H1 (cell line): ENCODE measurements at regions not wholly inside any gene's neighbourhood (a gene's known extent, or its start where the extent isn't known, plus 50 kb on each side); places are given as distances from the start of the nearest gene placed in this dataset.

Source experiments
- JUND ChIP-seq: IDR thresholded peaks from 2 replicates; pipeline ENCODE4 v1.6.1; 2011; ENCODE audit warnings: mild to moderate bottlenecking, improper control_type of control experiment, low read length
- TF ChIP-seq, protein P1 (sequence below): fragments of 300-600 bp; sonication (generic); IDR thresholded peaks from 2 replicates; pipeline ENCODE4 v1.7.1; 2012; ENCODE audit warnings: low read length, moderate library complexity, mild to moderate bottlenecking, inconsistent platforms; ENCODE audit not compliant: insufficient replicate concordance

GRCh38 chr10:130617985-130618384 is 481.8 kb downstream of the GLRX3 start (continued):
- TF ChIP-seq, protein P1, sequence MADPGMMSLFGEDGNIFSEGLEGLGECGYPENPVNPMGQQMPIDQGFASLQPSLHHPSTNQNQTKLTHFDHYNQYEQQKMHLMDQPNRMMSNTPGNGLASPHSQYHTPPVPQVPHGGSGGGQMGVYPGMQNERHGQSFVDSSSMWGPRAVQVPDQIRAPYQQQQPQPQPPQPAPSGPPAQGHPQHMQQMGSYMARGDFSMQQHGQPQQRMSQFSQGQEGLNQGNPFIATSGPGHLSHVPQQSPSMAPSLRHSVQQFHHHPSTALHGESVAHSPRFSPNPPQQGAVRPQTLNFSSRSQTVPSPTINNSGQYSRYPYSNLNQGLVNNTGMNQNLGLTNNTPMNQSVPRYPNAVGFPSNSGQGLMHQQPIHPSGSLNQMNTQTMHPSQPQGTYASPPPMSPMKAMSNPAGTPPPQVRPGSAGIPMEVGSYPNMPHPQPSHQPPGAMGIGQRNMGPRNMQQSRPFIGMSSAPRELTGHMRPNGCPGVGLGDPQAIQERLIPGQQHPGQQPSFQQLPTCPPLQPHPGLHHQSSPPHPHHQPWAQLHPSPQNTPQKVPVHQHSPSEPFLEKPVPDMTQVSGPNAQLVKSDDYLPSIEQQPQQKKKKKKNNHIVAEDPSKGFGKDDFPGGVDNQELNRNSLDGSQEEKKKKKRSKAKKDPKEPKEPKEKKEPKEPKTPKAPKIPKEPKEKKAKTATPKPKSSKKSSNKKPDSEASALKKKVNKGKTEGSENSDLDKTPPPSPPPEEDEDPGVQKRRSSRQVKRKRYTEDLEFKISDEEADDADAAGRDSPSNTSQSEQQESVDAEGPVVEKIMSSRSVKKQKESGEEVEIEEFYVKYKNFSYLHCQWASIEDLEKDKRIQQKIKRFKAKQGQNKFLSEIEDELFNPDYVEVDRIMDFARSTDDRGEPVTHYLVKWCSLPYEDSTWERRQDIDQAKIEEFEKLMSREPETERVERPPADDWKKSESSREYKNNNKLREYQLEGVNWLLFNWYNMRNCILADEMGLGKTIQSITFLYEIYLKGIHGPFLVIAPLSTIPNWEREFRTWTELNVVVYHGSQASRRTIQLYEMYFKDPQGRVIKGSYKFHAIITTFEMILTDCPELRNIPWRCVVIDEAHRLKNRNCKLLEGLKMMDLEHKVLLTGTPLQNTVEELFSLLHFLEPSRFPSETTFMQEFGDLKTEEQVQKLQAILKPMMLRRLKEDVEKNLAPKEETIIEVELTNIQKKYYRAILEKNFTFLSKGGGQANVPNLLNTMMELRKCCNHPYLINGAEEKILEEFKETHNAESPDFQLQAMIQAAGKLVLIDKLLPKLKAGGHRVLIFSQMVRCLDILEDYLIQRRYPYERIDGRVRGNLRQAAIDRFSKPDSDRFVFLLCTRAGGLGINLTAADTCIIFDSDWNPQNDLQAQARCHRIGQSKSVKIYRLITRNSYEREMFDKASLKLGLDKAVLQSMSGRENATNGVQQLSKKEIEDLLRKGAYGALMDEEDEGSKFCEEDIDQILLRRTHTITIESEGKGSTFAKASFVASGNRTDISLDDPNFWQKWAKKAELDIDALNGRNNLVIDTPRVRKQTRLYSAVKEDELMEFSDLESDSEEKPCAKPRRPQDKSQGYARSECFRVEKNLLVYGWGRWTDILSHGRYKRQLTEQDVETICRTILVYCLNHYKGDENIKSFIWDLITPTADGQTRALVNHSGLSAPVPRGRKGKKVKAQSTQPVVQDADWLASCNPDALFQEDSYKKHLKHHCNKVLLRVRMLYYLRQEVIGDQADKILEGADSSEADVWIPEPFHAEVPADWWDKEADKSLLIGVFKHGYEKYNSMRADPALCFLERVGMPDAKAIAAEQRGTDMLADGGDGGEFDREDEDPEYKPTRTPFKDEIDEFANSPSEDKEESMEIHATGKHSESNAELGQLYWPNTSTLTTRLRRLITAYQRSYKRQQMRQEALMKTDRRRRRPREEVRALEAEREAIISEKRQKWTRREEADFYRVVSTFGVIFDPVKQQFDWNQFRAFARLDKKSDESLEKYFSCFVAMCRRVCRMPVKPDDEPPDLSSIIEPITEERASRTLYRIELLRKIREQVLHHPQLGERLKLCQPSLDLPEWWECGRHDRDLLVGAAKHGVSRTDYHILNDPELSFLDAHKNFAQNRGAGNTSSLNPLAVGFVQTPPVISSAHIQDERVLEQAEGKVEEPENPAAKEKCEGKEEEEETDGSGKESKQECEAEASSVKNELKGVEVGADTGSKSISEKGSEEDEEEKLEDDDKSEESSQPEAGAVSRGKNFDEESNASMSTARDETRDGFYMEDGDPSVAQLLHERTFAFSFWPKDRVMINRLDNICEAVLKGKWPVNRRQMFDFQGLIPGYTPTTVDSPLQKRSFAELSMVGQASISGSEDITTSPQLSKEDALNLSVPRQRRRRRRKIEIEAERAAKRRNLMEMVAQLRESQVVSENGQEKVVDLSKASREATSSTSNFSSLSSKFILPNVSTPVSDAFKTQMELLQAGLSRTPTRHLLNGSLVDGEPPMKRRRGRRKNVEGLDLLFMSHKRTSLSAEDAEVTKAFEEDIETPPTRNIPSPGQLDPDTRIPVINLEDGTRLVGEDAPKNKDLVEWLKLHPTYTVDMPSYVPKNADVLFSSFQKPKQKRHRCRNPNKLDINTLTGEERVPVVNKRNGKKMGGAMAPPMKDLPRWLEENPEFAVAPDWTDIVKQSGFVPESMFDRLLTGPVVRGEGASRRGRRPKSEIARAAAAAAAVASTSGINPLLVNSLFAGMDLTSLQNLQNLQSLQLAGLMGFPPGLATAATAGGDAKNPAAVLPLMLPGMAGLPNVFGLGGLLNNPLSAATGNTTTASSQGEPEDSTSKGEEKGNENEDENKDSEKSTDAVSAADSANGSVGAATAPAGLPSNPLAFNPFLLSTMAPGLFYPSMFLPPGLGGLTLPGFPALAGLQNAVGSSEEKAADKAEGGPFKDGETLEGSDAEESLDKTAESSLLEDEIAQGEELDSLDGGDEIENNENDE: no peak
- TF ChIP-seq JUND: no peak
